ENCODE measurements at regions not wholly inside any gene's neighbourhood (a gene's known extent, or its start where the extent isn't known, plus 50 kb on each side); places are given as distances from the start of the nearest gene placed in this dataset.

- Histone ChIP-seq H3K9me3 (ENCODE audit: low read depth, low read length, poor library complexity, severe bottlenecking) (no peaks in the 10 kb centered on the region), H3K27ac (ENCODE audit: low read depth, low read length, poor library complexity, severe bottlenecking) (no peak overlapping the region), H3K27me3 (replicated peaks; ENCODE audit: insufficient read depth, low read depth, low read length, poor library complexity) (no peaks in the 10 kb centered on the region), H3K36me3 (ENCODE audit: insufficient read depth, low read length, poor library complexity, severe bottlenecking) (no peaks in the 10 kb centered on the region), H3K4me1 (ENCODE audit: insufficient read depth, low read length, poor library complexity, severe bottlenecking) (no peaks in the 10 kb centered on the region), H3K4me3 (ENCODE audit: low read depth, low read length, poor library complexity, severe bottlenecking) (no peak overlapping the region)
- POLR2A ChIA-PET (ENCODE audit: low non-redundant PET), result no interaction called here
- DNase-seq (ENCODE audit: low spot score), result no peak
- no peak for TF ChIP-seq EZH2 (IDR thresholded peaks at IDR 0.05; ENCODE audit: borderline replicate concordance, low read depth, low read length, poor library complexity, severe bottlenecking)
- TF ChIP-seq, protein P1, sequence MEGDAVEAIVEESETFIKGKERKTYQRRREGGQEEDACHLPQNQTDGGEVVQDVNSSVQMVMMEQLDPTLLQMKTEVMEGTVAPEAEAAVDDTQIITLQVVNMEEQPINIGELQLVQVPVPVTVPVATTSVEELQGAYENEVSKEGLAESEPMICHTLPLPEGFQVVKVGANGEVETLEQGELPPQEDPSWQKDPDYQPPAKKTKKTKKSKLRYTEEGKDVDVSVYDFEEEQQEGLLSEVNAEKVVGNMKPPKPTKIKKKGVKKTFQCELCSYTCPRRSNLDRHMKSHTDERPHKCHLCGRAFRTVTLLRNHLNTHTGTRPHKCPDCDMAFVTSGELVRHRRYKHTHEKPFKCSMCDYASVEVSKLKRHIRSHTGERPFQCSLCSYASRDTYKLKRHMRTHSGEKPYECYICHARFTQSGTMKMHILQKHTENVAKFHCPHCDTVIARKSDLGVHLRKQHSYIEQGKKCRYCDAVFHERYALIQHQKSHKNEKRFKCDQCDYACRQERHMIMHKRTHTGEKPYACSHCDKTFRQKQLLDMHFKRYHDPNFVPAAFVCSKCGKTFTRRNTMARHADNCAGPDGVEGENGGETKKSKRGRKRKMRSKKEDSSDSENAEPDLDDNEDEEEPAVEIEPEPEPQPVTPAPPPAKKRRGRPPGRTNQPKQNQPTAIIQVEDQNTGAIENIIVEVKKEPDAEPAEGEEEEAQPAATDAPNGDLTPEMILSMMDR (conservative IDR thresholded peaks at IDR 0.05; ENCODE audit: low read depth, low read length), result no peak
- no TSS peak for BruUV-seq (replicated peaks)
- CTCF ChIA-PET, result no interaction called here
- intact Hi-C loops (cut with micrococcal nuclease; ENCODE audit: unreplicated experiment), result no loop called here
Observed at GRCh38 chr5:129217179-129217578, 122.6 kb downstream of the ISOC1 start.

DNA sequence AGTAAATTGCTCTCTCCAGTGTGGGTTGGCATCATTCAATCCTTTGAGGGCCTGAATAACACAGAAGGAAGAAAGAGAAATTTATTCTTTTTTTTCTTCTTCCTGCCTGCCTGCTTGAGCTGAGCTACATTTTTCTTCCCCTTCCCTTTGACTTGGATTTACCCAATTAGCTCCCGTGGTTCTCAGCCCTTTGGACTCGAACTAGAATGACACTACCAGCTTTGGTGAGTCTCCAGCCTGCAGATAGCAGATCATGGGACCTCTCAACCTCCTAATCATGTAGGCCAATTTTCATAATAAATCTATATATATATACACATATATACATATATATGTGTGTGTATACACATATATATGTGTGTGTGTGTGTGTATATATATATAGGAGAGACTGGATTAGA lies 128.6 kb downstream of the ISOC1 start:
- intact Hi-C loops (cut with micrococcal nuclease; ENCODE audit: unreplicated experiment), result no loop called here
- H3K9me3 ChIP-seq (ENCODE audit: low read depth, low read length, poor library complexity, severe bottlenecking), result no peaks in the 10 kb centered on the region
- no peaks in the 10 kb centered on the region for H3K4me1 ChIP-seq (ENCODE audit: insufficient read depth, low read length, poor library complexity, severe bottlenecking)
- TF ChIP-seq, protein P1 (conservative IDR thresholded peaks at IDR 0.05; ENCODE audit: low read depth, low read length), result no peak
- no peak for TF ChIP-seq EZH2 (IDR thresholded peaks at IDR 0.05; ENCODE audit: borderline replicate concordance, low read depth, low read length, poor library complexity, severe bottlenecking)
- ChIA-PET POLR2A (ENCODE audit: low non-redundant PET) (no interaction called here), CTCF (no interaction called here)
- no peaks in the 10 kb centered on the region for H3K36me3 ChIP-seq (ENCODE audit: insufficient read depth, low read length, poor library complexity, severe bottlenecking)
- DNase-seq (ENCODE audit: low spot score), result no peak
- no TSS peak for BruUV-seq (replicated peaks)
- H3K4me3 ChIP-seq (ENCODE audit: low read depth, low read length, poor library complexity, severe bottlenecking), result no peak overlapping the region
- H3K27ac ChIP-seq (ENCODE audit: low read depth, low read length, poor library complexity, severe bottlenecking), result no peak overlapping the region
- no peaks in the 10 kb centered on the region for H3K27me3 ChIP-seq (replicated peaks; ENCODE audit: insufficient read depth, low read depth, low read length, poor library complexity)

GRCh38 chr5:129228577-129228976 lies 134.0 kb downstream of the ISOC1 start:
- DNase-seq (ENCODE audit: low spot score), result no peak
- no TSS peak for BruUV-seq (replicated peaks)
- TF ChIP-seq, protein P1 (conservative IDR thresholded peaks at IDR 0.05; ENCODE audit: low read depth, low read length), result no peak
- TF ChIP-seq EZH2 (IDR thresholded peaks at IDR 0.05; ENCODE audit: borderline replicate concordance, low read depth, low read length, poor library complexity, severe bottlenecking), result no peak
- Histone ChIP-seq H3K36me3 (ENCODE audit: insufficient read depth, low read length, poor library complexity, severe bottlenecking) (no peaks in the 10 kb centered on the region), H3K9me3 (ENCODE audit: low read depth, low read length, poor library complexity, severe bottlenecking) (no peaks in the 10 kb centered on the region), H3K4me3 (ENCODE audit: low read depth, low read length, poor library complexity, severe bottlenecking) (no peak overlapping the region), H3K27me3 (replicated peaks; ENCODE audit: insufficient read depth, low read depth, low read length, poor library complexity) (no peaks in the 10 kb centered on the region), H3K4me1 (ENCODE audit: insufficient read depth, low read length, poor library complexity, severe bottlenecking) (no peaks in the 10 kb centered on the region), H3K27ac (ENCODE audit: low read depth, low read length, poor library complexity, severe bottlenecking) (no peak overlapping the region)
- ChIA-PET POLR2A (ENCODE audit: low non-redundant PET) (no interaction called here), CTCF (no interaction called here)
- intact Hi-C loops (cut with micrococcal nuclease; ENCODE audit: unreplicated experiment), result no loop called here

All from A673 (cell line).